ENCODE measurements at regions not wholly inside any gene's neighbourhood (a gene's known extent, or its start where the extent isn't known, plus 50 kb on each side); places are given as distances from the start of the nearest gene placed in this dataset.

DNA sequence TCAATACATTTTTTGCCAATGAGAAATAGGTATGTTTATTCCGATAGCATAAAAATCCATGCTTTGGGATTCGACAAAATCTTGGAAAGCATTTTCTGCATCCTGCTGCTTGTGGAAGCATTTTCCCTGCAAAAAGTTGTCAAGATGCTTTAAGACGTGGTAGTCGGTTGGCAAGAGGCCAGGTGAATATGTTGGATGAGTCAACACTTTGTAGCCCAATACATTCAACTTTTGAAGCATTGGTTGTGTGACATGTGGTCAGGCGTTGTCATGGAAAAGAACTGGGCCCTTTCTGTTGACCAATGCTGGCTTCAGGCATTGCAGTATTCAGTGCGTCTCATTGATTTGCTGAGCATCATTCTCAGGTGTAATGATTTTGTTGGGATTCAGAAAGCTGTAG is 764.5 kb downstream of the TRIB2 start (continued):
- no peak for TF ChIP-seq PCBP2 (IDR thresholded peaks at IDR 0.05; ENCODE audit: low read depth, low read length, poor library complexity, severe bottlenecking)
- no peak for TF ChIP-seq MECOM (CRISPR knock-in tag; IDR thresholded peaks at IDR 0.05)
- TF ChIP-seq, protein P1, sequence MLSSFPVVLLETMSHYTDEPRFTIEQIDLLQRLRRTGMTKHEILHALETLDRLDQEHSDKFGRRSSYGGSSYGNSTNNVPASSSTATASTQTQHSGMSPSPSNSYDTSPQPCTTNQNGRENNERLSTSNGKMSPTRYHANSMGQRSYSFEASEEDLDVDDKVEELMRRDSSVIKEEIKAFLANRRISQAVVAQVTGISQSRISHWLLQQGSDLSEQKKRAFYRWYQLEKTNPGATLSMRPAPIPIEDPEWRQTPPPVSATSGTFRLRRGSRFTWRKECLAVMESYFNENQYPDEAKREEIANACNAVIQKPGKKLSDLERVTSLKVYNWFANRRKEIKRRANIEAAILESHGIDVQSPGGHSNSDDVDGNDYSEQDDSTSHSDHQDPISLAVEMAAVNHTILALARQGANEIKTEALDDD (IDR thresholded peaks at IDR 0.05): no peak
- TF ChIP-seq, protein P2, sequence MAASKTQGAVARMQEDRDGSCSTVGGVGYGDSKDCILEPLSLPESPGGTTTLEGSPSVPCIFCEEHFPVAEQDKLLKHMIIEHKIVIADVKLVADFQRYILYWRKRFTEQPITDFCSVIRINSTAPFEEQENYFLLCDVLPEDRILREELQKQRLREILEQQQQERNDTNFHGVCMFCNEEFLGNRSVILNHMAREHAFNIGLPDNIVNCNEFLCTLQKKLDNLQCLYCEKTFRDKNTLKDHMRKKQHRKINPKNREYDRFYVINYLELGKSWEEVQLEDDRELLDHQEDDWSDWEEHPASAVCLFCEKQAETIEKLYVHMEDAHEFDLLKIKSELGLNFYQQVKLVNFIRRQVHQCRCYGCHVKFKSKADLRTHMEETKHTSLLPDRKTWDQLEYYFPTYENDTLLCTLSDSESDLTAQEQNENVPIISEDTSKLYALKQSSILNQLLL (CRISPR knock-in tag; IDR thresholded peaks at IDR 0.05; ENCODE audit: borderline replicate concordance): no peak
- no peak for TF ChIP-seq ZNF263 (CRISPR knock-in tag; IDR thresholded peaks at IDR 0.05; ENCODE audit: borderline replicate concordance)
- no peak for TF ChIP-seq ELF1 (tag; IDR thresholded peaks at IDR 0.05)
- no peak for TF ChIP-seq ZFX (CRISPR knock-in tag; IDR thresholded peaks at IDR 0.05)
- TF ChIP-seq, protein P3, sequence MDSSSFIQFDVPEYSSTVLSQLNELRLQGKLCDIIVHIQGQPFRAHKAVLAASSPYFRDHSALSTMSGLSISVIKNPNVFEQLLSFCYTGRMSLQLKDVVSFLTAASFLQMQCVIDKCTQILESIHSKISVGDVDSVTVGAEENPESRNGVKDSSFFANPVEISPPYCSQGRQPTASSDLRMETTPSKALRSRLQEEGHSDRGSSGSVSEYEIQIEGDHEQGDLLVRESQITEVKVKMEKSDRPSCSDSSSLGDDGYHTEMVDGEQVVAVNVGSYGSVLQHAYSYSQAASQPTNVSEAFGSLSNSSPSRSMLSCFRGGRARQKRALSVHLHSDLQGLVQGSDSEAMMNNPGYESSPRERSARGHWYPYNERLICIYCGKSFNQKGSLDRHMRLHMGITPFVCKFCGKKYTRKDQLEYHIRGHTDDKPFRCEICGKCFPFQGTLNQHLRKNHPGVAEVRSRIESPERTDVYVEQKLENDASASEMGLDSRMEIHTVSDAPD (CRISPR knock-in tag; IDR thresholded peaks at IDR 0.05): no peak

DNA sequence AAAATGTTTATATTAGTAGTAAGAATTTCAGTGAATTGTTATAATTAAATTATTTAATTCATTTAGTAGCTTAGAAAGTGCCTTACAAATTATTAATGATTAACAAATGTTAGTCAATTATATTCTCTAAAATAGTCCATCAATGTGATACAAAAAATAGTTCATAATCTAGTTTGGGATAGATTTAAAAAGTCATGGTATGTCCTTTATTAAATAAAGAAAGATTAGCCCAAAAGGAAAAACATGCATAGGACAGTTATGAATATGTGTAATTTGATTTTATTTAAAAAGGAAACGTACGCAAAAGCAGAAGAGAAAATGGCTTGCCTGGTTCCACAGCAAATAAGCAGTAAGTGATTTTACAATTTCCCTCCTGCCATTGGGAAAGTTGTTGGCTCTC is 768.5 kb downstream of the TRIB2 start:
- Histone ChIP-seq H3K4me3 (no peak overlapping the region), H3K9me3 (replicated peaks; ENCODE audit: control insufficient read depth, insufficient read depth, low read depth, low read length) (no peaks in the 10 kb centered on the region; the same call in 1 of the 2 replicates), H3K79me2 (ENCODE audit: control insufficient read depth, insufficient read depth, low read length) (no peaks in the 10 kb centered on the region), H3K4me1 (replicated peaks in 1 of 2; ENCODE audit: control insufficient read depth in 2 of 2, insufficient read depth in 2 of 2, low read length in 2 of 2) (no peaks in the 10 kb centered on the region), H3K27me3 (ENCODE audit: control insufficient read depth in 2 of 2, insufficient read depth in 2 of 2, low read length in 2 of 2) (no peaks in the 10 kb centered on the region), H3K27ac (ENCODE audit: extremely low read depth, low read depth, low read length) (no peak overlapping the region), H2AFZ (ENCODE audit: low read depth, low read length) (no peak overlapping the region), H4K20me1 (replicated peaks; ENCODE audit: control insufficient read depth, insufficient read depth, low read length) (no peaks in the 10 kb centered on the region), H3K36me3 (ENCODE audit: control insufficient read depth, insufficient read depth, low read length) (no peaks in the 10 kb centered on the region), H3K9ac (ENCODE audit: insufficient read depth in 1 of 2, low read depth in 2 of 2, low read length in 2 of 2) (no peak overlapping the region), H3K9me1 (ENCODE audit: control insufficient read depth, insufficient read depth, low read length) (no peaks in the 10 kb centered on the region), H3K4me2 (ENCODE audit: insufficient read depth, low read length) (no peak overlapping the region)
- FAIRE-seq (no peak), DNase-seq (ENCODE audit: extremely low read depth in 1 of 4, low spot score in 3 of 4) (no peak), ATAC-seq (no peak)
- ChIA-PET CTCF (ENCODE audit: low intra/inter-chr PET ratio) (no interaction called here), POLR2A (no interaction called here)
- intact Hi-C loops (cut with micrococcal nuclease) (no loop called here), in situ Hi-C loops (cut with MboI) (no loop called here)
- 8% methylated on average over 2 of the region's 2 CpGs for WGBS (ENCODE audit: insufficient coverage, low coverage, missing lambda C conversion rate)
- no TSS peak for BruUV-seq (replicated peaks)
- TF ChIP-seq L3MBTL2 (IDR thresholded peaks at IDR 0.05): no peak
- no peak for TF ChIP-seq ZKSCAN8 (CRISPR knock-in tag; IDR thresholded peaks at IDR 0.05)
- TF ChIP-seq, protein P4, sequence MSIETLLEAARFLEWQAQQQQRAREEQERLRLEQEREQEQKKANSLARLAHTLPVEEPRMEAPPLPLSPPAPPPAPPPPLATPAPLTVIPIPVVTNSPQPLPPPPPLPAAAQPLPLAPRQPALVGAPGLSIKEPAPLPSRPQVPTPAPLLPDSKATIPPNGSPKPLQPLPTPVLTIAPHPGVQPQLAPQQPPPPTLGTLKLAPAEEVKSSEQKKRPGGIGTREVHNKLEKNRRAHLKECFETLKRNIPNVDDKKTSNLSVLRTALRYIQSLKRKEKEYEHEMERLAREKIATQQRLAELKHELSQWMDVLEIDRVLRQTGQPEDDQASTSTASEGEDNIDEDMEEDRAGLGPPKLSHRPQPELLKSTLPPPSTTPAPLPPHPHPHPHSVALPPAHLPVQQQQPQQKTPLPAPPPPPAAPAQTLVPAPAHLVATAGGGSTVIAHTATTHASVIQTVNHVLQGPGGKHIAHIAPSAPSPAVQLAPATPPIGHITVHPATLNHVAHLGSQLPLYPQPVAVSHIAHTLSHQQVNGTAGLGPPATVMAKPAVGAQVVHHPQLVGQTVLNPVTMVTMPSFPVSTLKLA (conservative IDR thresholded peaks at IDR 0.05): no peak
- TF ChIP-seq, protein P5, sequence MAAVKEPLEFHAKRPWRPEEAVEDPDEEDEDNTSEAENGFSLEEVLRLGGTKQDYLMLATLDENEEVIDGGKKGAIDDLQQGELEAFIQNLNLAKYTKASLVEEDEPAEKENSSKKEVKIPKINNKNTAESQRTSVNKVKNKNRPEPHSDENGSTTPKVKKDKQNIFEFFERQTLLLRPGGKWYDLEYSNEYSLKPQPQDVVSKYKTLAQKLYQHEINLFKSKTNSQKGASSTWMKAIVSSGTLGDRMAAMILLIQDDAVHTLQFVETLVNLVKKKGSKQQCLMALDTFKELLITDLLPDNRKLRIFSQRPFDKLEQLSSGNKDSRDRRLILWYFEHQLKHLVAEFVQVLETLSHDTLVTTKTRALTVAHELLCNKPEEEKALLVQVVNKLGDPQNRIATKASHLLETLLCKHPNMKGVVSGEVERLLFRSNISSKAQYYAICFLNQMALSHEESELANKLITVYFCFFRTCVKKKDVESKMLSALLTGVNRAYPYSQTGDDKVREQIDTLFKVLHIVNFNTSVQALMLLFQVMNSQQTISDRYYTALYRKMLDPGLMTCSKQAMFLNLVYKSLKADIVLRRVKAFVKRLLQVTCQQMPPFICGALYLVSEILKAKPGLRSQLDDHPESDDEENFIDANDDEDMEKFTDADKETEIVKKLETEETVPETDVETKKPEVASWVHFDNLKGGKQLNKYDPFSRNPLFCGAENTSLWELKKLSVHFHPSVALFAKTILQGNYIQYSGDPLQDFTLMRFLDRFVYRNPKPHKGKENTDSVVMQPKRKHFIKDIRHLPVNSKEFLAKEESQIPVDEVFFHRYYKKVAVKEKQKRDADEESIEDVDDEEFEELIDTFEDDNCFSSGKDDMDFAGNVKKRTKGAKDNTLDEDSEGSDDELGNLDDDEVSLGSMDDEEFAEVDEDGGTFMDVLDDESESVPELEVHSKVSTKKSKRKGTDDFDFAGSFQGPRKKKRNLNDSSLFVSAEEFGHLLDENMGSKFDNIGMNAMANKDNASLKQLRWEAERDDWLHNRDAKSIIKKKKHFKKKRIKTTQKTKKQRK (IDR thresholded peaks at IDR 0.05; ENCODE audit: borderline replicate concordance, low read depth, low read length): no peak
- TF ChIP-seq PHTF2 (CRISPR knock-in tag; IDR thresholded peaks at IDR 0.05): no peak
